Stimulated activated CD8-positive, alpha-beta memory T cell treated with anti-CD3 and anti-CD28 coated beads, Interleukin-7, amount 100 ng/mL, for 1 hour (primary cell): ENCODE measurements at regions not wholly inside any gene's neighbourhood (a gene's known extent, or its start where the extent isn't known, plus 50 kb on each side); places are given as distances from the start of the nearest gene placed in this dataset.
"Not testable (repeated sequence)": the region's sequence is repeated elsewhere in the genome, so short reads cannot be mapped to it uniquely, and the experiment has no call there.

Source experiments
- DNase-seq, 2 donors: peaks; one replicate each; pipeline ENCODE4 v3.0.0-alpha.2; 2020; ENCODE audit warnings: low read depth in 2 of 2

DNA sequence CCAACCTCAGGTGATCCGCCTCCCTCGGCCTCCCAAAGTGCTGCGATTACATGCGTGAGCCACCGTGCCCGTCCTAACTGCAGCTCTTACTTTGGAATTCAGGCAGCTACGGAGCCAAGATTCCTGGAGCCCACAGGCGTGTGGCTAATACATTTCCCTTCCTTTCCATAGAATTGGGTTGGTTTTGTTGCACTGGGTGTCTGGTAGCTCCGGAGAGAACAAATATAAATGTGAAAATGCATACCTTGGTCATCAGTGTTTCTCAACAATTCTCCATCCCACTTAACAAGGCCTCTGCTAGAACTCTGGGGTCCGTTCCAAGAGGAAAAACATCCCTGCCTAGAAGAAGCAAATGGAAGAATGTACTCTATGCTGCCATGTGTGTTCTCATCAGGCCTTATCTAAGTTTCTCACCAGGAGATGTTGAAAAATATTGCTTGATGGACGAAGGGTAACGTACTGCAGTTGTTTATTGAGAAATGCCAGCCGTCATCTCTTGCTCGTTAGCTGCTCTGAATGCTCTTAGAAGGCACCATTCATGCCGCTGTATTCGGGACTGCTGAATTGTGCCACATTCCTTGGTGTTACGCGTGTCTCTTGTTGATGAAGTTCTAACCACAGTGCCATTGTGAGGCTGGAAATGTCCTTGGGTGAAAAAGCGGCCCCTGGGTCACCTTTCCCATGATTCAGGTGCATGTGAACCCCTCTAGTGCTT, 50.5 kb upstream of the CD99 start:
- DNase-seq, result no peak

- DNase-seq, result no peak
Observed at GRCh38 chrX:2638279-2638678, 52.8 kb upstream of the CD99 start.

GRCh38 chrX:2635342-2635741, 55.8 kb upstream of the CD99 start:
- DNase-seq, result no peak

DNA sequence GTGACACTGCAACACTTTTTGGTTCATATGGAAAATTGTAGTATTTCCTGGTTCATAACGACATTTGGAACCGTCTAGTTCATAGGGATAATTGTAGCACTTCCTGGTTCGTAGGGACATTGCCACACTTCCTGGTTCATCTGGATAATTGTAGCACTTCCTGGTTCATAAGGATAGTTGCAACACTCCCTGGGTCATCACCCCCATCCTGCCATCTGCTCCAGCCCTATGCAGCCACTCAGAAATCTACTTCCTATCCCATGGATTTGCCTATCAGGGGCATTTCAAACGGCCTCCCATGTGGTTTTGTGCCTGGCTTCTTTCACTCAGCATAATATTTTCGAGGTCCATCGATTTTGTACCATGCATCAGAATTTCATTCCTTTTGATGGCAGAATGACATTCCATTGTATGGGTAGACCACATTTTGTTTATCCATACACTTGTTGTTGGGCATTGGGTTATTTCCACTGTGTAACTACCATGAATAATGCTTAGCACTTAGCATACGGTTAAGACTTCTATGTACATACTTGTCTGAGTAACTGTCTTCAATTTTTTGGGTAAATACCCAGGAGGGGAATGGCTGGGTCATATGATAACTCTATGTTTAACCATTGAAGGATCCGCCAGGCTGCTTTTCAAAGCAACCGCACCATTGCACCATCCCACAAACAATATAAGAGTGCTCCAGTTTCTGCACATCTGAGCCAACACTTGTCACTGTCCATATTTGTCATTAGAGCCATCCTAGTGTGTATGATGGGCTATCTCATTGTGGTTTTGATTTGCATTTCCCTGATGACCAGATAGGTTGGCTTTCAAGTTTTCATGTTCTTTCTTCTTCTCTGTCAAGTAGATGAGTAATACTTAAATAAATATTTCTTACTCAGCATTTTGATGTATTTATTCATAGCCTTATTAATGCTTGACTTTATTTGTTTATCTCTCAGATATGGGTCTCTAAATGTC, 58.3 kb upstream of the CD99 start:
- DNase-seq, result no peak

GRCh38 chrX:2631743-2632532, 59.2 kb upstream of the CD99 start:
- no peak for DNase-seq

- DNase-seq, result not testable (repeated sequence)
Observed at GRCh38 chrX:2630935-2631742, 60.0 kb upstream of the CD99 start.

DNA sequence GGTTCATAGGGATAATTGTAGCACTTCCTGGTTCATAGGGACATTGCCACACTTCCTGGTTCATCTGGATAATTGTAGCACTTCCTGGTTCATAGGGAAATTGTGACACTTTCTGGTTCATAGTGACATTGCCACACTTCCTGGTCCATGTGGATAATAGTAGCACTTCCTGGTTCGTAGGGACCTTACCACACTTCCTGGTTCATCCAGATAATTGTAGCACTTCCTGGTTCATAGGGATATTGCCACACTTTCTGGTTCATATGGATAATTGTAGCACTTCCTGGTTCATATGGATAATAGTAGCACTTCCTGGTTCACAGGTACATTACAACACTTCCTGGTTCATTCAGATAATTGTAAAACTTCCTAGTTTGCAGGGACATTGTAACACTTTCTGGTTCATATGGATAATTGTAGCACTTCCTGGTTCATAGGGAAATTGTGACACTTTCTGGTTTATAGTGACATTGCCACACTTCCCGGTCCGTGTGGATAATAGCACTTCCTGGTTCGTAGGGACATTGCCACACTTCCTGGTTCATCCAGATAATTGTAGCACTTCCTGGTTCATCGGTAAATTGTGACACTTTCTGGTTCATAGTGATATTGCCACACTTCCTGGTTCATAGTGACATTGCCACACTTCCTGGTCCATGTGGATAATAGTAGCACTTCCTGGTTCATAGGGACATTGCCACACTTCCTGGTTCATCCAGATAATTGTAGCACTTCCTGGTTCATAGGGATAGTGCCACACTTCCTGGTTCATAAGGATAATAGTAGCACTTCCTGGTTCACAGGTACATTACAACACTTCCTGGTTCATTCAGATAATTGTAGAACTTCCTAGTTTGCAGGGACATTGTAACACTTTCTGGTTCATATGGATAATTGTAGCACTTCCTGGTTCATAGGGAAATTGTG, 60.8 kb upstream of the CD99 start:
- not testable (repeated sequence) for DNase-seq

- no peak for DNase-seq
Observed at GRCh38 chrX:2629316-2630007, 61.6 kb upstream of the CD99 start.

GRCh38 chrX:2628751-2629315, 62.3 kb upstream of the CD99 start:
- no peak for DNase-seq

DNA sequence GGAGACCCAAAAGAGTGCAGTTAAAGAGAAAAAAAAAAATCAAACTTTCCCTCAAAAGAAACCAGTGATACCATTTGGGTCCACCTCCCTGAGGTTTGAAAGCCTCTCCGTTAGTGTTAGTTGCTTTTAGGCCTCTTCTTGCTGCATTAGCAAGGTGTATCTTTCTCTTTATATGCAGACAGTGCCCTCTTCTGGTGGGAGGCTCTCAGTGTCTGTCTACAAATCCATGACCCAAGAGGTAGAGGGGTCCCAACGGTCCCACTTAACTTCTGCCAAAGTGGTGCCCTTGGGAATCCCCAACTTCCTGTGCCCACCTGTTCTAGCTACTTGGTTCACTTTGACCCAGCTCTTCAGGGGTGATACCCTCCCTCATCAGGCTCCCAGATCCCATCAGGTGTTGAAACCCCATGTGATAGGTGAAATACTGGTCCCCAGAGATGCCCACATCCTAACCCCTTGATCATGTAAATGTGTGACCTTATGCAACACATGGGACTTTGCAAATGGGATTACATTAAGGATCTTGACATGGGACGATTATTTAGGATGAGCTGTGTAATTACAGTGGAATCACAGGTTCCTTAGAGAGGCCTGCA, 63.7 kb upstream of the CD99 start:
- DNase-seq, result no peak

DNA sequence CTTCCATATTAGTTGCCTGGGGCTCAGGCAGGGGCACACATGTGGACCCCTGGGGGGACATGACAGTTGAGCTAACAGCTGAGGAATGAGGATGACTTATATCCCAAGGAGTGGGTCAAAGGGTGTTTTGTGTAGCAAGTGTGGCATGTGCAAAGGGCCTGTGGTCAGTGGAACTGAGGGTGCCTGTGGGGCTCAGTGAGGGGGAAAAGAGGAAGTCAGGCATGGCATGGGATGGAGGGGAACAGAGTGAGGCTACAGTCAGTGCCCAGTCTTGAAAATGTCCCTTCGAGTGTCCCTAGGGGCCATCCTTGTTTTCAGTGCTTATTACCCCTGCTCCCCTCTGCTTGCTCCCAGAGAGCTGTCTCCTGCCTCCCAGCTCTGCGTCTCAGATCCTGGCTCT, 64.3 kb upstream of the CD99 start:
- no peak for DNase-seq

DNA sequence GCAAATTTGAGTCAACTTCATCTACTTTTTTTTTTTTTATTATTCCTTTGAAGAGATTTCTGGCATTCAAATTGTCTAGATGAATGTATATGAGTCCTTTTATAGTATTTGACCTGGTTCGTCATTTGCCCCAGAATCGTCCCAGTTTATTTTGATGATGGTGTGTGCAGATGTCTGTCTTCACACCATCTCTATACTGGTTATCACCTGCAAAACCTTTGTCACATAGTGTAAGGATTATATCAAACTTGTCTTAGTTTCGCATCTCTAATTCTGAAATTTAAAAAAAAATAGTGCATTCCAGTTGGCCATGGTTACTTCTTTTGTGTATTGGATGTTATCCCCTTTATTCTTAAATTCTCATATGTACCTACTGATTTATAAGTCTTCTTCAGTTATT, 70.5 kb upstream of the CD99 start:
- DNase-seq, result no peak

DNA sequence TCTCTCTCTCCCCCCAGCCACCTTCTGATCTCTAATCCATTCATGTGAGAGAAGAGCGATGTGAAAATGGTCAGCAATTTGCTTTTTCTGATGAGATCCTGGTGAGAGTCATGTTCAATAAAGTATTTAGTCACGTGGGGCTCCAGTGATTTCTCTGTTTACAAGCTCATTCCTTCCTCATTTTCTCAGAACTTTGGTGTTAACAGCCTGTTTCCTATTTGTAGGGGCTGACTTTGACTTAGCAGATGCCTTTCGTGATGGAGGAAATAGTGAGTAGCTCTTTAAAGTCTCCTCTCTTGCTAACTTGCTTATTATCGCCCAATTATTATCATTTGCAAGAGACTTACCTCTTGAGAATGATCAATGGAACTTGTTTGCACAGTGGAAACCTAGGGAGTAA, 72.6 kb upstream of the CD99 start:
- DNase-seq, result no peak

GRCh38 chrX:2614911-2615310, 76.2 kb upstream of the CD99 start:
- no peak for DNase-seq

DNA sequence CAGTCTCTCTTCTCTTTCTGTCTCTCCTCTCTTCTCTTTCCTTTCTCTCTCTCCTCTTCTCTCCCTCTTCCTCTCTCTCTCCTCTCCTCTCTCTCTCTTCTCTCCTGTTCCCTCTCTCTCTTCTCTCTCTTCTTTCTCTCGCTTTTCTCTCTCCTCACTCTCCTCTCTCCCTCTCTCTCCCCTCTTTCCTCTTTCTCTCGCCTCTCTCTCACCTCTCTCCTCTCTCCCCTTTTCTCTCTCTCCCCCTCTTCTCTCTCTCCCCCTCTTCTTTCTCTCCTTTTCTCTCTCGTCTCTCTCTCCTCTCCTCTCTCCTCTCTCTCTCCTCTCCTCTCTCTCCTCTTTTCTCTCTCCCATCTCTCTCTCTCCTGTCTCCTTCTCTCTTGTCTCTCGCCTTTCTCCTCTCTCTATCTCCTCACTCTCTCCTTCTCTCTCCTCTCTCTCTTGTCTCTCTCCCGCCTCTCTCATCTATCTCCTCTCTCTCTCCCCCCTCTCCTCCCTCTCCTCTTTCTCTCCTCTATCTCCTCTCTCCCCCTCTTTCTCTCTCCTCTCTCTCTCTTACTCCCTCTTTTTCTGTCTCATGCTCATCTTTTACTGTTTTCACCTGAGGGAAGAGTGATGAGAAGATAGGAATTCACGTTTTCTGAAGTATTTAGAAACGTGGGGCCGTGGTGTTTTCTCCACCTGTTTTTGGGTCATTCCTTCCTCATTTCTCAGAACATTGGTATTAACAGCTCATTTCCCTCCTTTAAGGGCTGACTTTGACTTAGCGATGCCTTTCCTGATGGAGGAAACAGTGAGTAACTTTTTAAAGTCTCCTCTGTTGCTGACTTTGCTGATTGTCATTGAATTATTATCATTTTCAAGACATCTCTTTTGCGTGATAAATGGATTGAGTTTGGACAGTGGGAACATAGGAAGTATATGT, 80.6 kb upstream of the CD99 start:
- no peak for DNase-seq

DNA sequence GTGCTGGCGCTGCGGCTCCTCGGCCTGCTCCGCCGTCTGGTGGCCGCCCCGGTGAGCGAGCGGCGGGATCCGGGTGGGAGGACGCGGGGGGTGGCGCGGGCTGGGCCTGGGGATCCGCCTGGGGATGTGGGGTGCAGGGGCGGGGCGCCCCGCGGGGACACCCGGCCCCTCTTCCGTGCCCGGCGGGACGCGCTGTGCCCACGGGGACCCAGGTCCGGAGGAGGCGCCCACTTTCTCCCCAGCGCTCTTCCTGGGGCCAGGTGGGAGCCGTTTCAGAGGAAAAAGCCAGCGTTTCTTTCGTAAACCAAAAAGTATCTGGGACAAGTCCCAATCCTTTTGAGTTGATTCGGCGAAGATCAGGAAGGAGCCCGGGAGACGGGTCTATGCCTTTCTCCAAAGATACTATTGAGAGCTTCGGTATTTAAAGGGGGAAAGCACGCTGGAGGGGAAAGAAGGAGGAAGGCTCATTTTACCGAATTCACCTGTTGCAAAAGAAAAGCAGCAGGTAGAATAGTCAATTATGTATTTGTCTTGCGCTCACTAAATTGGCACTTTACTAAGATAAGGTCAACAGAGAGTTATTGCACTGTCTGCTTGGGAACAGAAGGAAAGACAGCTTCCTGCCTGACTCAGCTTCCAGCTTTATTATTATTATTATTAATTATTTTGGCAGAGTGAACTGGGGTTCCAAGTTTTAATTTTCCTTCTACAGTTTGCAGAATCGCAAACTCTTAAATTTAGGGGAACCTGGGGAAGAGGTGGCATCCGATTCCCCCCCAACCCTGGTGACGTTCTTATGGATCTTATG, 81.5 kb upstream of the CD99 start:
- no peak for DNase-seq
